Progenitor cell of endocrine pancreas (in vitro differentiated cells): ENCODE measurements at regions not wholly inside any gene's neighbourhood (a gene's known extent, or its start where the extent isn't known, plus 50 kb on each side); places are given as distances from the start of the nearest gene placed in this dataset.
"Not testable (repeated sequence)": the region's sequence is repeated elsewhere in the genome, so short reads cannot be mapped to it uniquely, and the experiment has no call there.

Experiments used
- DNase-seq: peaks from one replicate; pipeline ENCODE4 v3.0.0; 2021; ENCODE audit warnings: low spot score; ENCODE audit not compliant: unreplicated experiment
- H3K27ac Mint-ChIP-seq: 2 replicates; pipeline ENCODE4 v1.8.0; 2021; ENCODE audit warnings: mild to moderate bottlenecking, moderate library complexity, mixed read lengths
- H3K27me3 Mint-ChIP-seq: 2 replicates; pipeline ENCODE4 v1.8.0; 2021; ENCODE audit warnings: mixed read lengths
- H3K36me3 Mint-ChIP-seq: 2 replicates; pipeline ENCODE4 v1.8.0; 2022; ENCODE audit warnings: mixed read lengths; ENCODE audit not compliant: insufficient read depth
- H3K4me1 Mint-ChIP-seq: 2 replicates; pipeline ENCODE4 v1.8.0; 2021; ENCODE audit warnings: low read depth, mixed read lengths
- H3K4me3 Mint-ChIP-seq: 2 replicates; pipeline ENCODE4 v1.8.0; 2021; ENCODE audit warnings: low read depth, mild to moderate bottlenecking, moderate library complexity, mixed read lengths
- H3K9me3 Mint-ChIP-seq: 2 replicates; pipeline ENCODE4 v1.8.0; 2021; ENCODE audit warnings: low read depth, mixed read lengths
- TF ChIP-seq, protein P1 (sequence below): fragments of 200-600 bp; sonication (generic); IDR thresholded peaks from one replicate; pipeline ENCODE4 v1.5.0; 2021; ENCODE audit warnings: antibody characterized with exemption, mild to moderate bottlenecking; ENCODE audit not compliant: unreplicated experiment

DNA sequence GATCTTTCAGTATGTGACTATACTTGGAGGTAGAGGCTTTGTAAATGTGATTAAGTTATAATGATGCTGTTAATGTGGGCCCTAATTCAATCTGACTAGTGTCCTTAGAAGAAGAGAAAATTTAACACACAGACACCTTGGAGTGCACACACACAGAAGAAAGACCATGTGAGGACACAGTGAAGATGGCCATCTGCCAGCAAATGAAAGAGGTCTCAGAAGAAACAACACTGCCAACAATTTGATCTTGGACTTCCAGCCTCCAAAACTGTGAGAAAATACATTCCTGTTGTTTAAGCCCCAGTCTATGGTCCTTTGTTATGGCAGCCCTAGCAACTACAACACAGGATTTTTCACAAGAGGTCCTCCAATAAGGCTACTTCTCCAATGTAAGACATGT is 120.9 kb upstream of the ABCB5 start:
- TF ChIP-seq, protein P1, sequence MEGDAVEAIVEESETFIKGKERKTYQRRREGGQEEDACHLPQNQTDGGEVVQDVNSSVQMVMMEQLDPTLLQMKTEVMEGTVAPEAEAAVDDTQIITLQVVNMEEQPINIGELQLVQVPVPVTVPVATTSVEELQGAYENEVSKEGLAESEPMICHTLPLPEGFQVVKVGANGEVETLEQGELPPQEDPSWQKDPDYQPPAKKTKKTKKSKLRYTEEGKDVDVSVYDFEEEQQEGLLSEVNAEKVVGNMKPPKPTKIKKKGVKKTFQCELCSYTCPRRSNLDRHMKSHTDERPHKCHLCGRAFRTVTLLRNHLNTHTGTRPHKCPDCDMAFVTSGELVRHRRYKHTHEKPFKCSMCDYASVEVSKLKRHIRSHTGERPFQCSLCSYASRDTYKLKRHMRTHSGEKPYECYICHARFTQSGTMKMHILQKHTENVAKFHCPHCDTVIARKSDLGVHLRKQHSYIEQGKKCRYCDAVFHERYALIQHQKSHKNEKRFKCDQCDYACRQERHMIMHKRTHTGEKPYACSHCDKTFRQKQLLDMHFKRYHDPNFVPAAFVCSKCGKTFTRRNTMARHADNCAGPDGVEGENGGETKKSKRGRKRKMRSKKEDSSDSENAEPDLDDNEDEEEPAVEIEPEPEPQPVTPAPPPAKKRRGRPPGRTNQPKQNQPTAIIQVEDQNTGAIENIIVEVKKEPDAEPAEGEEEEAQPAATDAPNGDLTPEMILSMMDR, result no peak
- H3K27me3 Mint-ChIP-seq, result no peaks in the 10 kb centered on the region
- no peak overlapping the region for H3K27ac Mint-ChIP-seq
- H3K9me3 Mint-ChIP-seq, result peaks cover 28% of the 10 kb centered on the region
- H3K4me3 Mint-ChIP-seq, result no peak overlapping the region
- no peak for DNase-seq
- peaks cover 1% of the 10 kb centered on the region for H3K4me1 Mint-ChIP-seq
- H3K36me3 Mint-ChIP-seq, result peaks cover 2% of the 10 kb centered on the region

GRCh38 chr7:20501473-20501872 is 114.0 kb upstream of the ABCB5 start:
- H3K27ac Mint-ChIP-seq, DNase-seq, H3K27me3 Mint-ChIP-seq, H3K4me1 Mint-ChIP-seq, H3K36me3 Mint-ChIP-seq, H3K4me3 Mint-ChIP-seq: not testable (repeated sequence)
- H3K9me3 Mint-ChIP-seq, result peaks cover 42% of the 10 kb centered on the region

DNA sequence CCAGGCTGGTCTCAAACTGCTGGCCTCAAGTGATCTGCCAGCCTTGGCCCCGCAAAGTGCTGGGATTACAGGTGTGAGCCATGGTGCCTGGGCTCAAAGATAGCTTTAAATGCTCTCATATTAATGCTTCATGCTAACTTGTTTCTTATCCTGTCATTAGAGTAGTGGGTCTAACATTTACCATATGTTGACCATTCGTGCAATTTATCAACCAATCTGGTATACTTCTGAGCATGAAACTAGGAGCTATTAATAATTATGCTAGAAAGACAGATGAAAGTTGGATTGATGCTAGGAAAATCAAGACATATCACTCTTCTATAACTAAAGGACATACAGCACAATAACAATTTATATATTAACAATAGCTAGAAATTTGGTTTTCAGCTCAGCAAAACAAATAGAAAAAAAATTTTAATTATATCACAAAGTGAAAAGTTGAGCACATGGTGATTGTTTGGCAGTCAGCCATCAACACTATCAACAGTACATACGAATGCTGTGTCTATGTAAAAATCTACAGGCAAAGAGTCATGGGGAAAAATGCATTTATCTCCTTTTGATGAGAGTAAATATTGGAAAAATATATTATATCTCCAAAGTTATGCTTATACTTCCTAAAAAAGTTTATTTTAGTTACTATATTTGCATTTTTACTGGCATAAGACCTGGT is 112.1 kb upstream of the ABCB5 start:
- Mint-ChIP-seq H3K36me3 (peaks cover 2% of the 10 kb centered on the region), H3K4me1 (no peaks in the 10 kb centered on the region), H3K9me3 (peaks cover 28% of the 10 kb centered on the region), H3K27me3 (no peaks in the 10 kb centered on the region), H3K4me3 (no peak overlapping the region), H3K27ac (no peak overlapping the region)
- TF ChIP-seq, protein P1, result no peak
- no peak for DNase-seq

DNA sequence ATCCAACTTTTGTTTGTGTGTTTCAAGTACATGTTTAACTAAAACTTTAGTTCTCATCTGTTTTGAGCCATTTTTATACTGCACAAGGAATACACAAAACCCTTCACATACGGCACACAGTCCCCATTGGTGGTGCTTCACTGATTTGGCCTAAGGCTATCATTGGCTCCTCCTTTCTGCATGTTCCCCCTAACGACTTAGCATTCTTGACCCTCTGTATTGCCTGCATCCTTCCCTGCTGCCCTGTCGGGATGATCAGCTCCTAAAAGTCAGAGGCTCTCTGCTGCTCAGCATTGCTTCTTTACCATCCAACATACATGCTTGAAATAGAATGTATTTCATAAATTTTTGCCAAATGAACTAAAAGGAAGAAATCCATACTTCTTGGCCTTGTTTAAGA is 111.4 kb upstream of the ABCB5 start:
- Mint-ChIP-seq H3K27me3 (no peaks in the 10 kb centered on the region), H3K27ac (no peak overlapping the region), H3K4me3 (no peak overlapping the region), H3K4me1 (no peaks in the 10 kb centered on the region), H3K36me3 (no peaks in the 10 kb centered on the region), H3K9me3 (peaks cover 23% of the 10 kb centered on the region)
- no peak for DNase-seq
- TF ChIP-seq, protein P1, result no peak

- H3K27me3 Mint-ChIP-seq, result no peaks in the 10 kb centered on the region
- H3K9me3 Mint-ChIP-seq, result peaks cover 4% of the 10 kb centered on the region
- H3K27ac Mint-ChIP-seq, result no peak overlapping the region
- no peak for DNase-seq
- H3K4me3 Mint-ChIP-seq, result no peak overlapping the region
- no peaks in the 10 kb centered on the region for H3K4me1 Mint-ChIP-seq
- TF ChIP-seq, protein P1, result no peak
- H3K36me3 Mint-ChIP-seq, result no peaks in the 10 kb centered on the region
Observed at GRCh38 chr7:20506175-20506574, 109.3 kb upstream of the ABCB5 start.

DNA sequence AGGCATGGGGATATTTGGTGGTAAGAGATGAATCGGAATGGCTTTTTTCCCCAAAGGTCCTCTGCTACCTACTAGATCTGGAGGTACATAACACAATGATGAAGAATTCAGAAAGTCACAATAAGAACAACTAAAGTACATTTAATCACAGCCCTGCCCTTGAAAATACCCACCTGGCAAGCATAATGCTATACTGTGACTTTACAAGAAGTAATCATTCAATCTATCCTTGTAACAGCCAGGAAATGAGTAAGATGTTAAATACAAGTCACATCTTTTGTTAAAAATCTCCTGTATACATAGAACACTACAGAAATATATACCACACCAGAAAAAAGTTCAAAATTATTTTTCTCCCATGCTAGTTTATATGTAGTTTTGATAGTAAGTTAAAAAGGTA is 108.3 kb upstream of the ABCB5 start:
- Mint-ChIP-seq H3K4me1 (no peaks in the 10 kb centered on the region), H3K27me3 (no peaks in the 10 kb centered on the region), H3K27ac (no peak overlapping the region), H3K9me3 (no peaks in the 10 kb centered on the region), H3K4me3 (no peak overlapping the region), H3K36me3 (no peaks in the 10 kb centered on the region)
- TF ChIP-seq, protein P1, result no peak
- no peak for DNase-seq
